ENCODE measurements at regions not wholly inside any gene's neighbourhood (a gene's known extent, or its start where the extent isn't known, plus 50 kb on each side); places are given as distances from the start of the nearest gene placed in this dataset.

GRCh38 chr14:71730471-71730870 is 201.8 kb upstream of the RGS6 start:
- DNase-seq, result no peak

GRCh38 chr14:71731096-71731495 is 201.1 kb upstream of the RGS6 start:
- DNase-seq, result no peak

GRCh38 chr14:71733210-71733883 is 198.9 kb upstream of the RGS6 start:
- no peak for DNase-seq

- no peak for DNase-seq
Observed at GRCh38 chr14:71734076-71734475, 198.2 kb upstream of the RGS6 start.

GRCh38 chr14:71734885-71735284 is 197.3 kb upstream of the RGS6 start:
- DNase-seq, result no peak

- no peak for DNase-seq
Observed at GRCh38 chr14:71737760-71738159, 194.5 kb upstream of the RGS6 start.

GRCh38 chr14:71739273-71739990 is 192.8 kb upstream of the RGS6 start:
- DNase-seq, result no peak

GRCh38 chr14:71741241-71741640 is 191.0 kb upstream of the RGS6 start:
- no peak for DNase-seq

- no peak for DNase-seq
Observed at GRCh38 chr14:71742485-71742884, 189.7 kb upstream of the RGS6 start.

- DNase-seq, result no peak
Observed at GRCh38 chr14:71745072-71745471, 187.2 kb upstream of the RGS6 start.

GRCh38 chr14:71748196-71748595 is 184.0 kb upstream of the RGS6 start:
- no peak for DNase-seq

- no peak for DNase-seq
Observed at GRCh38 chr14:71749613-71750238, 182.5 kb upstream of the RGS6 start.

GRCh38 chr14:71751264-71751663 is 181.0 kb upstream of the RGS6 start:
- DNase-seq, result no peak

- no peak for DNase-seq
Observed at GRCh38 chr14:71752111-71752738, 180.0 kb upstream of the RGS6 start.

GRCh38 chr14:71753126-71753830 is 179.0 kb upstream of the RGS6 start:
- DNase-seq, result peak; percentile 87

- no peak for DNase-seq
Observed at GRCh38 chr14:71753976-71754375, 178.3 kb upstream of the RGS6 start.

GRCh38 chr14:71754422-71755095 is 177.7 kb upstream of the RGS6 start:
- DNase-seq, result no peak

GRCh38 chr14:71758229-71758951 is 173.8 kb upstream of the RGS6 start:
- DNase-seq, result no peak

GRCh38 chr14:71762575-71762974 is 169.7 kb upstream of the RGS6 start:
- no peak for DNase-seq

GRCh38 chr14:71764701-71765382 is 167.4 kb upstream of the RGS6 start:
- DNase-seq, result no peak

GRCh38 chr14:71765505-71765904 is 166.7 kb upstream of the RGS6 start:
- no peak for DNase-seq

All from NCI-H1436 (cell line).